Fibroblast of pulmonary artery (primary cell): ENCODE measurements at regions not wholly inside any gene's neighbourhood (a gene's known extent, or its start where the extent isn't known, plus 50 kb on each side); places are given as distances from the start of the nearest gene placed in this dataset.

Experiments
- DNase-seq: peaks from one replicate; pipeline ENCODE4 v3.0.0-alpha.2; 2010; ENCODE audit warnings: low read depth
- H3K4me3 ChIP-seq: replicated peaks from 2 replicates; pipeline ENCODE4 v1.5.1; 2011; ENCODE audit warnings: low read depth, mild to moderate bottlenecking, control low read depth, low read length, moderate library complexity
- CTCF ChIP-seq: IDR thresholded peaks from 2 replicates; pipeline ENCODE4 v1.5.1; 2011; ENCODE audit warnings: mild to moderate bottlenecking, control low read depth, low read length, inconsistent platforms; ENCODE audit errors: missing control alignments

- DNase-seq, result peak; percentile 55
- no peak for TF ChIP-seq CTCF
- no peak overlapping the region for H3K4me3 ChIP-seq
Observed at GRCh38 chrX:39764441-39764914, 333.3 kb downstream of the BCOR start.

GRCh38 chrX:39765327-39765726 is 332.4 kb downstream of the BCOR start:
- no peak for TF ChIP-seq CTCF
- DNase-seq, result no peak
- no peak overlapping the region for H3K4me3 ChIP-seq

- no peak for DNase-seq
- TF ChIP-seq CTCF, result no peak
- no peak overlapping the region for H3K4me3 ChIP-seq
Observed at GRCh38 chrX:39766085-39766726, 331.6 kb downstream of the BCOR start.

- H3K4me3 ChIP-seq, result no peak overlapping the region
- TF ChIP-seq CTCF, result no peak
- no peak for DNase-seq
Observed at GRCh38 chrX:39766855-39767254, 330.9 kb downstream of the BCOR start.

- no peak overlapping the region for H3K4me3 ChIP-seq
- DNase-seq, result no peak
- TF ChIP-seq CTCF, result no peak
Observed at GRCh38 chrX:39767446-39767845, 330.3 kb downstream of the BCOR start.

GRCh38 chrX:39769748-39770147 is 328.0 kb downstream of the BCOR start:
- no peak overlapping the region for H3K4me3 ChIP-seq
- DNase-seq, result no peak
- no peak for TF ChIP-seq CTCF

- TF ChIP-seq CTCF, result no peak
- no peak overlapping the region for H3K4me3 ChIP-seq
- no peak for DNase-seq
Observed at GRCh38 chrX:39771089-39771488, 326.7 kb downstream of the BCOR start.
